Left renal cortex interstitium (tissue), 4 donors: ENCODE measurements at regions not wholly inside any gene's neighbourhood (a gene's known extent, or its start where the extent isn't known, plus 50 kb on each side); places are given as distances from the start of the nearest gene placed in this dataset.

Source experiments
- DNase-seq, 4 donors: peaks; one replicate each; pipeline ENCODE4 v3.0.0-alpha.2; 2013; ENCODE audit warnings: low read depth in 4 of 4, low spot score in 2 of 4, missing footprints in 1 of 4

- no peak for DNase-seq
These were observed 456.2 kb upstream of the TCF4 start for GRCh38 chr18:56044239-56044638.

- DNase-seq = no peak
These were observed 455.7 kb upstream of the TCF4 start for GRCh38 chr18:56043641-56044061.

GRCh38 chr18:56042915-56043536 is 455.0 kb upstream of the TCF4 start:
- no peak for DNase-seq

- DNase-seq = no peak
These were observed 450.4 kb upstream of the TCF4 start for GRCh38 chr18:56038171-56039030.

GRCh38 chr18:56036741-56037140 is 448.7 kb upstream of the TCF4 start:
- DNase-seq = no peak

- DNase-seq = no peak
These were observed 447.6 kb upstream of the TCF4 start for GRCh38 chr18:56035546-56035945.

GRCh38 chr18:56034949-56035348 is 447.0 kb upstream of the TCF4 start:
- no peak for DNase-seq

GRCh38 chr18:56030060-56030459 is 442.1 kb upstream of the TCF4 start:
- DNase-seq = no peak

GRCh38 chr18:56028514-56028913 is 440.5 kb upstream of the TCF4 start:
- no peak for DNase-seq

- no peak for DNase-seq
These were observed 438.5 kb upstream of the TCF4 start for GRCh38 chr18:56026509-56026908.

- DNase-seq = no peak
These were observed 433.8 kb upstream of the TCF4 start for GRCh38 chr18:56021809-56022195.

- DNase-seq = no peak
These were observed 433.3 kb upstream of the TCF4 start for GRCh38 chr18:56021136-56021808.

GRCh38 chr18:56019908-56020307 is 431.9 kb upstream of the TCF4 start:
- no peak for DNase-seq

- no peak for DNase-seq
These were observed 431.2 kb upstream of the TCF4 start for GRCh38 chr18:56019156-56019555.

- no peak for DNase-seq
These were observed 421.4 kb upstream of the TCF4 start for GRCh38 chr18:56009411-56009810.

GRCh38 chr18:56003720-56004088 is 415.7 kb upstream of the TCF4 start:
- no peak for DNase-seq

- DNase-seq = no peak
These were observed 415.2 kb upstream of the TCF4 start for GRCh38 chr18:56003009-56003719.

- DNase-seq = no peak
These were observed 413.6 kb upstream of the TCF4 start for GRCh38 chr18:56001576-56001975.

- DNase-seq = no peak
These were observed 412.0 kb upstream of the TCF4 start for GRCh38 chr18:56000041-56000440.

- no peak for DNase-seq
These were observed 411.6 kb upstream of the TCF4 start for GRCh38 chr18:55999641-56000040.

GRCh38 chr18:55998801-55999385 is 410.9 kb upstream of the TCF4 start:
- DNase-seq = no peak
